HG02763 (cell line): ENCODE measurements at regions not wholly inside any gene's neighbourhood (a gene's known extent, or its start where the extent isn't known, plus 50 kb on each side); places are given as distances from the start of the nearest gene placed in this dataset.

Experiments
- ATAC-seq: cut with Tn5 transposase; IDR thresholded peaks from one replicate; pipeline ENCODE4 v1.9.1; 2021; ENCODE audit warnings: mild to moderate bottlenecking, moderate library complexity; ENCODE audit not compliant: unreplicated experiment

DNA sequence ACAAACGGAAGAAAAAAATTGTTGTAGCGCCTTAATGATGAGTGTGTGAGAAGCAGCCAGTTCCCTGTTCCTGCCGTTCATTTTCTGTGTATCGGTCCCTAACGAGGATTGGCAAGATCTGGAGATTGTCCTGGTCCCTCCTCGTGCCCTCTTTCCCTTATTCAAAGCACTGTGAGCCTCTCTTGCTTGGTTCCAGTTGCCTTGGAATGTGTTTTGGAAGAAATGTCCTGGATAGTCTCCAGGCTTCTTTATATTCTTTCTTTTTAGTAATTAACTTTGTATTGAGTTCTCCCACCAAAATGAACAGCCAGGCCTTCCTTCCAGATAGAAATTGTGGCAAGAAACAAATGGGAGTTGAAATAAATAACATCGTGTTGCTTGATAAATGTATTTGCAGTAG lies 348.3 kb downstream of the CDH26 start:
- no peak for ATAC-seq

DNA sequence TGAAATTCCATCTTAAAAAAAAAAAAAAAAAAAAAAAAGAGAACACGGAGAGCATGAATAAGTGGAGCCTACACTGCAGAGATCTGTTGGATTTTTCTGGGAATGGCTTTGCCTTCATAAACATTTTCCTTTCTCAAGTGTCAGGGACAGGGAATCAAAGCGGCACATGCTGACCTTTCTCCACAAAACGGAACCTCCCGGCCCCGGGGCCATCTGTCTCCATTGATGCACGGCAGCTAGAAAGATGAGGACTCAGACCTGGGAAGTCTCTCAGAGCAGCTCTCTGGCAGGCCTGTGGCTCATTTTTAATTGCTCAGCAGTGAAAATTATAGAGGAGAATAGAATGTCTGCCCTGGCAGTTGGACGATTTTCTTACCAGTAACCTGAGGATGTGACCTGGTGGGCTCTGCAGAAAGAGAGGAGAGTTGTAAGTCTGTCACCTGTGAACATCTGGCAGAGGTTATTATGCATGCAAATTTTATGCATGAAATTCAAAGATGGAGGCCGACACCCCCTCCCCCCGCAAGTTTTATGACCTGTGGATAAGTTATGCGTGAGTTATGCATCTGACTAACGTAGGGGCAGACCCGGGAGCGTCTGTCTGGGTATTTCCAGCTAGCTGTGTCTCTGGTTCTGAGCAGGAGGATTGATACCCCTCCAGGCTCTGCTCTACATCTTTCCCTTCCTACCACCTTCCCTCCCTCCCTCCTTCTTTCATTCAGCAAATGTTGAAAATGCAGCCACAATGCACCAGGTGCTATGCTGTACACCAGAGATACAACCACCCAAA lies 352.5 kb downstream of the CDH26 start:
- no peak for ATAC-seq

- no peak for ATAC-seq
Observed at GRCh38 chr20:60313191-60313590, 355.0 kb downstream of the CDH26 start.

GRCh38 chr20:60313614-60314013 lies 355.4 kb downstream of the CDH26 start:
- no peak for ATAC-seq

- no peak for ATAC-seq
Observed at GRCh38 chr20:60314727-60315126, 356.5 kb downstream of the CDH26 start.

DNA sequence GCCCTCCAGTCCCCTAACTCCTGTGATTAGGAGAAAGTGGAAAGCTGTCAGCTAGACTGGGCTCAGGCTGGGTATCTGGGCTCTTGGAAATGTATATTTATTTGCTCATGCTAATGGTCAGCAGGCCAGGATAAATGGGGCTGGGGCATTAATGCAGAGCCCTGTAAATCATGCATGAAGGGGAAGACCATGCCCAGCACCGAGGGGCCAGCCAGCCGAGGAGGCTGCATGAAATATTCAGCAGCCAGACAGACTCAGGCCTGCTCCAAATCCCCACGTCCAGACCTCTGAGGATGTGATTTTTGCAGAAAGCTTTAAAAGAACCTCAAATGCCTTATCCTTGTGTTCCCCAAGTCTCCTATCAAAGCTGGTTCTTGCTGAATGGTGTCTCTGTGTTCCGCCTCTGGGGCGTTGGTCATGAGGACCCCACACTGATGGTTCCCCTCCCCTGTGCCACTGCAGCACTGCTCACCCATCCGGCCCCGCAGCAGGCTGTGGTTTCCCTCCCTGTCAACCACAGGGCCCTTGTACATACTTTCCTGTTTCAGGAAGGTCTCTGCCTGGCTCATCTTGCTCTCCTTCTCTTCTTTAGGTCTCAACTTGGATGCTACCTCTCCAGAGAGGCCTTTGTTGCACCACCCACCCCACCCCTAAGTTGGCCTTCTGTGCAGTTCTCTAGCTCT lies 358.4 kb downstream of the CDH26 start:
- ATAC-seq, result no peak

- ATAC-seq, result no peak
Observed at GRCh38 chr20:60317401-60317800, 359.2 kb downstream of the CDH26 start.

- ATAC-seq, result no peak
Observed at GRCh38 chr20:60321601-60322000, 363.4 kb downstream of the CDH26 start.

DNA sequence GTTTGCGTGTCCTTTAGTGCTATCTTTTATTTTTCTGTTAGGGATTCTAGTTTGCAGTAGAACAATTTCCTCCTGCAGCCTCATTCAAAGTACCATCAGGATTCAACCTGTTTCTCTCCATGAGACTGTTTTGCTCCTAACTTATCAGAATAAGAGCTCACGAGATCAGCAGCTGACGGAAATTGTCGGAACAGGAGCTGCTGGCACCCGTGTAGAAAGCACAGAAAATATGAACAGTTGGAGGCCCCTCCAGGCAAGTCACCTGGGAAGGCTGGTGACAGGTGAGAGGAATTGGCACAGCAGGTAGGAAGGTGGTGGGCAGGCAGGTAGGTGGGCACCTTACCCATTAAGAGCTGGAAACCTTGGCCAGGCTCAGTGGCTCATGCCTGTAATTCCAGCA lies 368.6 kb downstream of the CDH26 start:
- no peak for ATAC-seq

DNA sequence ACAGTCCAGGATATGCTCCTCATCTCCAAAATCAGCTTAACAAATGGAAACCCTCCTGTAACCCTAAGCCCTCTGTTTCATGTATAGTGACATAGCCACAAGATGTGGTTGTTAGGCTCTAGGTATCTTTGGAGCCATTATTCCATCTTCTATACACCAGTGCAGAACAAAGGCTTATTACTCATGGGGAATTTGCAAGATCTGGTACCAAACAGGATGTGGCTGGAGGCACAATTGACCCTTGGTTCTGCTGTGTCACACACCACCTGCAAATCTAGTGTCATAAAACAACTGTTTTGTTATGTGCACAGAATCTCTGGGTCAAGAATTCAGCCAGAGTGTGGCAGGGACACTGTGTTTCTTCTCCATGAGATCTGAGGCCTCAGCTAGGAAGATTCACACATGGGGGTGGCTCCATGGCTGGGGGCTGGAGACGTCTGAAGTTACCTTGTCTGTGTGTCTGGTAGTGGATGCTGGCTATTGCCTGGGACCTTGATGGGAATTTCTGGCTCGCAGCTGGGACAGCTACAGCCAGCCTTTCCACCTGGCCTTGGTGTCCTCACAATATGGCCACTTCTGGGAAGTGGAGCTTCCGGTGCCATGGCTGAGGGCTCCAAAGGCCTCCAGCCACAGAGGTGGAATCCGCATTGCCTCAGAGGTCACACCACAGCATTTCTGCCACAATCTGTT lies 369.9 kb downstream of the CDH26 start:
- ATAC-seq, result no peak

DNA sequence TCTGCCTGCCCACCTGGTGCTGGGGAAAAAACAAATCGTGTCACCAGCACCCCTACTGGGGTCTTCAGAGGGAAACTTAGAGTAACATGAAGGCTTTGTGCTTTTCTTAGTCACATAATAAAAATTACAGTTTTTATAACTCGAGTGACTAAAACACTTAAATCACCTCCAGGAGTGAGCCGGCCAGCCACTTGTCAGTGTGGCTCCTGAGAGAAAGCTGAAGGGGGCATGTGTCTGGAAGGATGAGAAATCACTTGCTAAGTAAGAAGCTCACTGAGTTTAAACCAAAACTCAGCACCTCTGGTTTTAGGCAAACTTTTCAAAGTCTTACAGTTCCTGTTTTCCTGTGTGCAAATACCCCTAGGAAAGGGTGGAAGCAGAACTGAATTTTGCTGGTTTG lies 372.2 kb downstream of the CDH26 start:
- no peak for ATAC-seq

- no peak for ATAC-seq
Observed at GRCh38 chr20:60331688-60332300, 373.6 kb downstream of the CDH26 start.

DNA sequence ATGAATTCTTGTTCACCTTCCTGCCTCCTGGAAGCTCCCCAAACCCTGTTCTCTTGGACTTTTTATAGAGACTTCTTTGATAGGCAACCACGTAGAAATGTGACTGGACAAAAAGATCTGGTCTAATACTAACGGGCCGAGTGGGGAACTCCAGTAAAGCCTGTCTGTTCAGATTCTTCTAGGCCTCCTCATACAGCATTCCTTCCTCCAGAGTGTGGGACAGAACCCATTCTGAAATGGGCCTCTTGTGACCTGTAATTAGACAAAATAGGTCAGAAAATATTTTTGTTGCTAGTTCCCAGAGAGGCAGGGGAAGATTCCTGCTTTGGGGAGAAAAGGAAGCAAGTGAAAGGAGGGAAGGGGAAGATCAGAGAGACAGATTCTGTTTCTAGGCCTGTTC lies 374.3 kb downstream of the CDH26 start:
- no peak for ATAC-seq

- no peak for ATAC-seq
Observed at GRCh38 chr20:60334911-60335310, 376.7 kb downstream of the CDH26 start.

- no peak for ATAC-seq
Observed at GRCh38 chr20:60338556-60338955, 380.3 kb downstream of the CDH26 start.

GRCh38 chr20:60339738-60340137 lies 381.5 kb downstream of the CDH26 start:
- ATAC-seq, result no peak

GRCh38 chr20:60340232-60340631 lies 382.0 kb downstream of the CDH26 start:
- ATAC-seq, result no peak

- no peak for ATAC-seq
Observed at GRCh38 chr20:60341062-60341461, 382.8 kb downstream of the CDH26 start.

- ATAC-seq, result no peak
Observed at GRCh38 chr20:60345106-60345505, 386.9 kb downstream of the CDH26 start.

- ATAC-seq, result no peak
Observed at GRCh38 chr20:60349418-60349817, 391.2 kb downstream of the CDH26 start.

GRCh38 chr20:60352017-60352416 lies 393.8 kb downstream of the CDH26 start:
- no peak for ATAC-seq

GRCh38 chr20:60352596-60352995 lies 394.4 kb downstream of the CDH26 start:
- no peak for ATAC-seq
